Suprapubic skin (tissue), 4 donors: ENCODE measurements at regions not wholly inside any gene's neighbourhood (a gene's known extent, or its start where the extent isn't known, plus 50 kb on each side); places are given as distances from the start of the nearest gene placed in this dataset.
"Not testable (repeated sequence)": the region's sequence is repeated elsewhere in the genome, so short reads cannot be mapped to it uniquely, and the experiment has no call there.

ENCODE experiments used
- DNase-seq, 2 donors: peaks; one replicate each; pipeline ENCODE4 v3.0.0-alpha.2; 2019; ENCODE audit warnings: low spot score in 2 of 2
- H3K27ac ChIP-seq: fragments of 200-600 bp; sonication (generic); one replicate; pipeline ENCODE4 v1.5.1; 2019
- H3K27me3 ChIP-seq: fragments of 200-600 bp; sonication (generic); one replicate; pipeline ENCODE4 v1.5.1; 2019
- H3K36me3 ChIP-seq: fragments of 200-600 bp; sonication (generic); one replicate; pipeline ENCODE4 v1.5.1; 2019
- H3K4me1 ChIP-seq: fragments of 200-600 bp; sonication (generic); one replicate; pipeline ENCODE4 v1.5.1; 2019
- H3K4me3 ChIP-seq: fragments of 200-600 bp; sonication (generic); one replicate; pipeline ENCODE4 v1.5.1; 2019; ENCODE audit warnings: mild to moderate bottlenecking
- H3K9me3 ChIP-seq: fragments of 200-600 bp; sonication (generic); one replicate; pipeline ENCODE4 v1.5.1; 2019
- CTCF ChIP-seq, 2 donors: fragments of 200-600 bp in 1 of 2; fragments of 450-650 bp in 1 of 2; sonication (generic) in 1 of 2; IDR thresholded peaks; one replicate each; pipeline ENCODE4 v1.5.1; 2016 to 2019; ENCODE audit warnings: antibody characterized with exemption in 2 of 2, mild to moderate bottlenecking in 1 of 2, moderate library complexity in 1 of 2
- EP300 ChIP-seq: sonication (generic); formaldehyde crosslinking; IDR thresholded peaks from one replicate; pipeline ENCODE4 v1.6.1; 2017; ENCODE audit warnings: antibody characterized with exemption
- POLR2A ChIP-seq, 2 donors: fragments of 450-650 bp; IDR thresholded peaks; one replicate each; pipeline ENCODE4 v1.6.1; 2017; ENCODE audit warnings: antibody characterized with exemption in 2 of 2, mild to moderate bottlenecking in 2 of 2, moderate library complexity in 2 of 2
- POLR2AphosphoS5 ChIP-seq, 3 donors: sonication (generic); formaldehyde crosslinking; IDR thresholded peaks; one replicate each; pipeline ENCODE4 v1.6.1; 2017; ENCODE audit warnings: antibody characterized with exemption in 3 of 3
- WGBS: methylation state at CpG from one replicate; pipeline ENCODE4 v1.1.5; 2018; 5-methylcytosine and 5-hydroxymethylcytosine counted together

- DNase-seq: no peak
- 47% methylated on average over 1 of the region's 1 CpG for WGBS
- Histone ChIP-seq H3K4me3 (no peak overlapping the region), H3K4me1 (no peaks in the 10 kb centered on the region), H3K36me3 (no peaks in the 10 kb centered on the region), H3K9me3 (no peaks in the 10 kb centered on the region), H3K27ac (no peak overlapping the region), H3K27me3 (no peaks in the 10 kb centered on the region)
- TF ChIP-seq EP300 (no peak), POLR2A (IDR thresholded peaks at IDR 0.05) (no peak), POLR2AphosphoS5 (IDR thresholded peaks at IDR 0.05) (no peak), CTCF (IDR thresholded peaks at IDR 0.05) (no peak)
These were observed 256.8 kb upstream of the SGO1 start for GRCh38 chr3:20442846-20443245.

- H3K27ac ChIP-seq, DNase-seq, H3K27me3 ChIP-seq, H3K4me3 ChIP-seq, H3K4me1 ChIP-seq, H3K36me3 ChIP-seq, H3K9me3 ChIP-seq: not testable (repeated sequence)
- 76% methylated on average over 2 of the region's 2 CpGs for WGBS
These were observed 241.3 kb upstream of the SGO1 start for GRCh38 chr3:20427268-20427667.

GRCh38 chr3:20425138-20425537 lies 239.1 kb upstream of the SGO1 start:
- TF ChIP-seq EP300: no peak
- no peak for TF ChIP-seq POLR2AphosphoS5 (IDR thresholded peaks at IDR 0.05)
- TF ChIP-seq POLR2A (IDR thresholded peaks at IDR 0.05): no peak
- TF ChIP-seq CTCF (IDR thresholded peaks at IDR 0.05): no peak
- no peak for DNase-seq
- H3K4me3 ChIP-seq: no peak overlapping the region
- H3K27me3 ChIP-seq: no peaks in the 10 kb centered on the region
- H3K27ac ChIP-seq: no peak overlapping the region
- no peaks in the 10 kb centered on the region for H3K4me1 ChIP-seq
- no peaks in the 10 kb centered on the region for H3K36me3 ChIP-seq
- 67% methylated on average over 1 of the region's 1 CpG for WGBS
- H3K9me3 ChIP-seq: peaks cover 5% of the 10 kb centered on the region

- peaks cover 5% of the 10 kb centered on the region for H3K9me3 ChIP-seq
- 74% methylated on average over 2 of the region's 2 CpGs for WGBS
- H3K27me3 ChIP-seq: no peaks in the 10 kb centered on the region
- no peak overlapping the region for H3K27ac ChIP-seq
- TF ChIP-seq POLR2A (IDR thresholded peaks at IDR 0.05) (no peak), CTCF (IDR thresholded peaks at IDR 0.05) (no peak)
- H3K4me3 ChIP-seq: no peak overlapping the region
- H3K36me3 ChIP-seq: no peaks in the 10 kb centered on the region
- H3K4me1 ChIP-seq: no peaks in the 10 kb centered on the region
- DNase-seq: no peak
These were observed 238.1 kb upstream of the SGO1 start for GRCh38 chr3:20424086-20424485.

GRCh38 chr3:20422391-20422790 lies 236.4 kb upstream of the SGO1 start:
- no peak overlapping the region for H3K4me3 ChIP-seq
- H3K4me1 ChIP-seq: no peaks in the 10 kb centered on the region
- H3K27me3 ChIP-seq: no peaks in the 10 kb centered on the region
- H3K27ac ChIP-seq: no peak overlapping the region
- no peaks in the 10 kb centered on the region for H3K9me3 ChIP-seq
- H3K36me3 ChIP-seq: no peaks in the 10 kb centered on the region
- WGBS: 82% methylated on average over 2 of the region's 2 CpGs
- TF ChIP-seq POLR2A (IDR thresholded peaks at IDR 0.05) (no peak), POLR2AphosphoS5 (IDR thresholded peaks at IDR 0.05) (no peak), EP300 (no peak), CTCF (IDR thresholded peaks at IDR 0.05) (no peak)
- no peak for DNase-seq

GRCh38 chr3:20417388-20418108 lies 231.5 kb upstream of the SGO1 start:
- no peaks in the 10 kb centered on the region for H3K4me1 ChIP-seq
- H3K27ac ChIP-seq: no peak overlapping the region
- no peak for DNase-seq
- no peaks in the 10 kb centered on the region for H3K36me3 ChIP-seq
- no peaks in the 10 kb centered on the region for H3K9me3 ChIP-seq
- no peak overlapping the region for H3K4me3 ChIP-seq
- TF ChIP-seq POLR2A (IDR thresholded peaks at IDR 0.05): no peak
- no peak for TF ChIP-seq CTCF (IDR thresholded peaks at IDR 0.05)
- no peak for TF ChIP-seq EP300
- WGBS: 79% methylated on average over 5 of the region's 5 CpGs
- H3K27me3 ChIP-seq: no peaks in the 10 kb centered on the region
